ENCODE measurements at regions not wholly inside any gene's neighbourhood (a gene's known extent, or its start where the extent isn't known, plus 50 kb on each side); places are given as distances from the start of the nearest gene placed in this dataset.

- DNase-seq (ENCODE audit: low spot score), result no peak
- H3K9me3 ChIP-seq (ENCODE audit: low read length), result no peaks in the 10 kb centered on the region
- no peak overlapping the region for H3K27ac ChIP-seq (ENCODE audit: low read depth, low read length, poor library complexity, severe bottlenecking)
- POLR2A ChIA-PET, result no interaction called here
- no peak overlapping the region for H3K4me2 ChIP-seq (ENCODE audit: low read length)
- BruUV-seq (replicated peaks), result no TSS peak
- intact Hi-C loops (cut with micrococcal nuclease; ENCODE audit: unreplicated experiment), result no loop called here
- no peaks in the 10 kb centered on the region for H3K79me2 ChIP-seq (ENCODE audit: insufficient read depth, low read depth, low read length)
- H3K9me2 ChIP-seq (ENCODE audit: insufficient read depth, low read length), result no peaks in the 10 kb centered on the region
- H4K20me1 ChIP-seq (ENCODE audit: insufficient read depth, low read length), result no peaks in the 10 kb centered on the region
- no peak overlapping the region for H3K4me3 ChIP-seq (ENCODE audit: low read depth, low read length, poor library complexity, severe bottlenecking)
- H3K36me3 ChIP-seq (ENCODE audit: insufficient read depth, low read length), result no peaks in the 10 kb centered on the region
- H3K4me1 ChIP-seq (ENCODE audit: insufficient read depth, low read length, poor library complexity, severe bottlenecking), result no peaks in the 10 kb centered on the region
- no peak for TF ChIP-seq CTCF (conservative IDR thresholded peaks at IDR 0.05; ENCODE audit: low read length)
- TF ChIP-seq EZH2phosphoT487 (IDR thresholded peaks at IDR 0.05; ENCODE audit: borderline replicate concordance, low read depth, low read length), result no peak
- no peak overlapping the region for H2AFZ ChIP-seq (ENCODE audit: low read length)
- CTCF ChIA-PET (ENCODE audit: unreplicated experiment), result no interaction called here
These were observed 166.4 kb downstream of the COPRS start for GRCh38 chr17:31692632-31693031.

- CTCF ChIA-PET (ENCODE audit: unreplicated experiment), result no interaction called here
- POLR2A ChIA-PET, result interaction anchor here (0.6 kb wide), 2 partner anchors 156 to 1925 kb away, joined by 3 to 5 read pairs; no protein-coding TSS in a partner anchor
These were observed 167.0 kb downstream of the COPRS start for GRCh38 chr17:31692027-31692426.

GRCh38 chr17:31691251-31691905 lies 167.7 kb downstream of the COPRS start:
- Histone ChIP-seq H3K4me1 (ENCODE audit: insufficient read depth, low read length, poor library complexity, severe bottlenecking) (no peaks in the 10 kb centered on the region), H3K36me3 (ENCODE audit: insufficient read depth, low read length) (no peaks in the 10 kb centered on the region), H3K9me2 (ENCODE audit: insufficient read depth, low read length) (no peaks in the 10 kb centered on the region), H3K4me3 (ENCODE audit: low read depth, low read length, poor library complexity, severe bottlenecking) (no peak overlapping the region), H3K79me2 (ENCODE audit: insufficient read depth, low read depth, low read length) (no peaks in the 10 kb centered on the region), H4K20me1 (ENCODE audit: insufficient read depth, low read length) (no peaks in the 10 kb centered on the region), H3K27ac (ENCODE audit: low read depth, low read length, poor library complexity, severe bottlenecking) (no peak overlapping the region), H3K9me3 (ENCODE audit: low read length) (no peaks in the 10 kb centered on the region), H3K4me2 (ENCODE audit: low read length) (no peak overlapping the region), H2AFZ (ENCODE audit: low read length) (no peak overlapping the region)
- TF ChIP-seq EZH2phosphoT487 (IDR thresholded peaks at IDR 0.05; ENCODE audit: borderline replicate concordance, low read depth, low read length) (no peak), CTCF (conservative IDR thresholded peaks at IDR 0.05; ENCODE audit: low read length) (no peak)
- intact Hi-C loops (cut with micrococcal nuclease; ENCODE audit: unreplicated experiment), result no loop called here
- DNase-seq (ENCODE audit: low spot score), result no peak
- ChIA-PET CTCF (ENCODE audit: unreplicated experiment) (no interaction called here), POLR2A (interaction anchor here (0.6 kb wide), 2 partner anchors 156 to 1926 kb away, joined by 3 to 5 read pairs; no protein-coding TSS in a partner anchor)
- no TSS peak for BruUV-seq (replicated peaks)

More at GRCh38 chr17:31692027-31692426, 167.0 kb downstream of the COPRS start:
- H2AFZ ChIP-seq (ENCODE audit: low read length), result no peak overlapping the region
- no peaks in the 10 kb centered on the region for H3K9me3 ChIP-seq (ENCODE audit: low read length)
- H3K4me1 ChIP-seq (ENCODE audit: insufficient read depth, low read length, poor library complexity, severe bottlenecking), result no peaks in the 10 kb centered on the region
- TF ChIP-seq EZH2phosphoT487 (IDR thresholded peaks at IDR 0.05; ENCODE audit: borderline replicate concordance, low read depth, low read length), result no peak
- no peak overlapping the region for H3K4me2 ChIP-seq (ENCODE audit: low read length)
- H3K4me3 ChIP-seq (ENCODE audit: low read depth, low read length, poor library complexity, severe bottlenecking), result no peak overlapping the region
- DNase-seq (ENCODE audit: low spot score), result no peak
- BruUV-seq (replicated peaks), result no TSS peak
- no peaks in the 10 kb centered on the region for H3K79me2 ChIP-seq (ENCODE audit: insufficient read depth, low read depth, low read length)
- no peaks in the 10 kb centered on the region for H4K20me1 ChIP-seq (ENCODE audit: insufficient read depth, low read length)
- no peaks in the 10 kb centered on the region for H3K9me2 ChIP-seq (ENCODE audit: insufficient read depth, low read length)
- H3K27ac ChIP-seq (ENCODE audit: low read depth, low read length, poor library complexity, severe bottlenecking), result no peak overlapping the region
- intact Hi-C loops (cut with micrococcal nuclease; ENCODE audit: unreplicated experiment), result no loop called here
- H3K36me3 ChIP-seq (ENCODE audit: insufficient read depth, low read length), result no peaks in the 10 kb centered on the region
